A549 (cell line): ENCODE measurements at regions not wholly inside any gene's neighbourhood (a gene's known extent, or its start where the extent isn't known, plus 50 kb on each side); places are given as distances from the start of the nearest gene placed in this dataset.

Source experiments
- ATAC-seq, 2 experiments: fragments of 200-7000 bp in 1 of 2; fragments of >200 bp in 1 of 2; cut with Nextera tagmentation in 1 of 2; cut with Tn5 transposase in 1 of 2; 3 replicates each; pipeline versions ENCODE4 v1.8.0 to v1.9.1; 2018 to 2020; ENCODE audit warnings: mild to moderate bottlenecking in 1 of 2, moderate library complexity in 1 of 2
- CTCF ChIA-PET: fragments of 300-600 bp; sonication (Branson Sonifier 250); formaldehyde crosslinking; extraction: SDS; loops from one replicate; lab custom pipeline; 2021; ENCODE audit warnings: antibody characterized with exemption, inconsistent platforms; lab: Yijun Ruan, JAX
- POLR2A ChIA-PET: fragments of 350-600 bp; formaldehyde crosslinking; extraction: SDS; loops from one replicate; lab custom pipeline; 2021; ENCODE audit warnings: antibody characterized with exemption, inconsistent platforms; lab: Yijun Ruan, JAX
- DNase-seq, 2 experiments: peaks; one replicate each; pipeline versions ENCODE4 v3.0.0 to v3.0.0-alpha.2; 2011 to 2016; ENCODE audit warnings: low read depth in 1 of 2, low spot score in 1 of 2
- FAIRE-seq: peaks from 2 replicates; lab custom pipeline; 2011; peaks lifted over from hg19 to GRCh38; lab: Jason Lieb, UNC
- H3K27ac ChIP-seq, 2 experiments: fragments of >200 bp; sonication (Bioruptor Twin); formaldehyde crosslinking; 3 replicates each; pipeline ENCODE4 v1.5.1; 2016 to 2017
- H3K4me1 ChIP-seq: fragments of >200 bp; sonication (Bioruptor Twin); formaldehyde crosslinking; 3 replicates; pipeline ENCODE4 v1.6.1; 2016
- H3K4me2 ChIP-seq: fragments of >200 bp; sonication (Bioruptor Twin); formaldehyde crosslinking; 3 replicates; pipeline ENCODE4 v1.6.1; 2016
- H3K4me3 ChIP-seq: fragments of >200 bp; sonication (Bioruptor Twin); formaldehyde crosslinking; 3 replicates; pipeline ENCODE4 v1.5.1; 2016
- H3K9me3 ChIP-seq: fragments of >200 bp; sonication (Bioruptor Twin); formaldehyde crosslinking; 3 replicates; pipeline ENCODE4 v1.6.1; 2016
- ATOH8 ChIP-seq: fragments of 250-450 bp; sonication (Bioruptor Pico); IDR thresholded peaks from 2 replicates; pipeline ENCODE4 v1.5.0; 2020; ENCODE audit warnings: low read depth, mild to moderate bottlenecking, moderate library complexity
- CBX8 ChIP-seq: fragments of 200-600 bp; sonication (generic); IDR thresholded peaks from 2 replicates; pipeline ENCODE4 v1.6.1; 2016
- CHD2 ChIP-seq: fragments of 150-350 bp; IDR thresholded peaks from 2 replicates; pipeline ENCODE4 v1.6.1; 2014; ENCODE audit warnings: low read length; ENCODE audit not compliant: partially characterized antibody
- ELK1 ChIP-seq: fragments of 150-350 bp; IDR thresholded peaks from 2 replicates; pipeline ENCODE4 v1.6.1; 2014; ENCODE audit warnings: low read depth, mild to moderate bottlenecking, low read length
- FOXS1 ChIP-seq: fragments of 250-450 bp; sonication (Bioruptor Pico); IDR thresholded peaks from 2 replicates; pipeline ENCODE4 v1.5.0; 2020; ENCODE audit warnings: mild to moderate bottlenecking, moderate library complexity
- HES2 ChIP-seq: fragments of >200 bp; sonication (Bioruptor Twin); formaldehyde crosslinking; IDR thresholded peaks from 2 replicates; pipeline ENCODE4 v1.6.1; 2016
- HEYL ChIP-seq: fragments of 250-450 bp; sonication (Bioruptor Pico); IDR thresholded peaks from 2 replicates; pipeline ENCODE4 v1.8.0; 2021; ENCODE audit warnings: mild to moderate bottlenecking, moderate library complexity
- HMGXB4 ChIP-seq: fragments of 250-450 bp; sonication (Bioruptor Pico); IDR thresholded peaks from 2 replicates; pipeline ENCODE4 v1.5.0; 2021; ENCODE audit warnings: mild to moderate bottlenecking, moderate library complexity, borderline replicate concordance
- JUN ChIP-seq, 2 experiments: fragments of >200 bp; sonication (Bioruptor Twin); formaldehyde crosslinking; IDR thresholded peaks; 2 replicates in 1 of 2; 3 replicates in 1 of 2; pipeline ENCODE4 v1.6.1; 2016 to 2017
- MAX ChIP-seq: IDR thresholded peaks from 2 replicates; pipeline ENCODE4 v1.6.1; 2012
- NR3C1 ChIP-seq: fragments of >200 bp; sonication (Bioruptor Twin); formaldehyde crosslinking; IDR thresholded peaks from 3 replicates; pipeline ENCODE4 v1.6.1; 2017
- RAD21 ChIP-seq, 2 experiments: fragments of >200 bp in 1 of 2; sonication (Bioruptor Twin) in 1 of 2; formaldehyde crosslinking in 1 of 2; IDR thresholded peaks in 1 of 2; conservative IDR thresholded peaks in 1 of 2; 2 replicates in 1 of 2; 3 replicates in 1 of 2; pipeline ENCODE4 v1.6.1; 2012 to 2018; ENCODE audit warnings: inconsistent platforms in 1 of 2
- RARB ChIP-seq: fragments of 250-450 bp; sonication (Bioruptor Pico); IDR thresholded peaks from 2 replicates; pipeline ENCODE4 v1.8.0; 2021; ENCODE audit warnings: mild to moderate bottlenecking, moderate library complexity
- RCOR1 ChIP-seq: fragments of 150-350 bp; IDR thresholded peaks from 2 replicates; pipeline ENCODE4 v1.6.1; 2014; ENCODE audit warnings: antibody characterized with exemption, low read length, low read depth
- RNF2 ChIP-seq: fragments of 200-600 bp; sonication (generic); IDR thresholded peaks from 2 replicates; pipeline ENCODE4 v1.6.1; 2016; ENCODE audit warnings: low read depth, mild to moderate bottlenecking, antibody characterized with exemption, moderate library complexity, borderline replicate concordance
- SMC3 ChIP-seq: fragments of >200 bp; sonication (Bioruptor Twin); formaldehyde crosslinking; IDR thresholded peaks from 3 replicates; pipeline ENCODE4 v1.6.1; 2018; ENCODE audit warnings: inconsistent platforms
- TFCP2L1 ChIP-seq: fragments of 250-450 bp; sonication (Bioruptor Pico); IDR thresholded peaks from 2 replicates; pipeline ENCODE4 v1.5.0; 2021; ENCODE audit warnings: mild to moderate bottlenecking
- ZC3H11A ChIP-seq: fragments of 450-650 bp; IDR thresholded peaks from 2 replicates; pipeline ENCODE4 v1.6.1; 2014; ENCODE audit warnings: antibody characterized with exemption, mild to moderate bottlenecking
- ZFP36 ChIP-seq: fragments of 450-650 bp; IDR thresholded peaks from 2 replicates; pipeline ENCODE4 v1.6.1; 2014; ENCODE audit warnings: borderline replicate concordance; ENCODE audit not compliant: partially characterized antibody
- ZNF302 ChIP-seq: fragments of 250-450 bp; sonication (Bioruptor Pico); IDR thresholded peaks from 2 replicates; pipeline ENCODE4 v1.9.0; 2021; ENCODE audit warnings: inconsistent platforms, mild to moderate bottlenecking, moderate library complexity
- WGBS: methylation state at CpG from one replicate; pipeline ENCODE4 v1.1.6; 2017; ENCODE audit errors: missing lambda C conversion rate; 5-methylcytosine and 5-hydroxymethylcytosine counted together

- ChIA-PET POLR2A (no interaction called here), CTCF (no interaction called here)
- ATAC-seq (no peak), DNase-seq (no peak), FAIRE-seq (no peak)
- Histone ChIP-seq H3K9me3 (0 out of 3 replicates have a peak, but pooled peaks cover 5% of the 10 kb centered on the region), H3K4me3 (no peak overlapping the region), H3K27ac (no peak overlapping the region), H3K4me2 (no peak overlapping the region), H3K4me1 (no peaks in the 10 kb centered on the region)
- WGBS: 75% methylated on average over 1 of the region's 1 CpG
- no peak for TF ChIP-seq HEYL (CRISPR knock-in tag)
- no peak for TF ChIP-seq ZFP36
- TF ChIP-seq MAX: no peak
- TF ChIP-seq NR3C1: no peak
- no peak for TF ChIP-seq JUN (IDR thresholded peaks at IDR 0.05)
- no peak for TF ChIP-seq ZC3H11A
- no peak for TF ChIP-seq ELK1
- TF ChIP-seq HES2: no peak
- no peak for TF ChIP-seq HMGXB4 (CRISPR knock-in tag)
- no peak for TF ChIP-seq SMC3
- no peak for TF ChIP-seq RARB (CRISPR knock-in tag)
- TF ChIP-seq RAD21 (conservative IDR thresholded peaks at IDR 0.05 in 1 of 2, IDR thresholded peaks at IDR 0.05 in 1 of 2): no peak
- no peak for TF ChIP-seq CHD2
Measured at GRCh38 chr13:44074611-44075010, 194.9 kb downstream of the LACC1 start.

- no peak overlapping the region for H3K27ac ChIP-seq
- H3K4me3 ChIP-seq: no peak overlapping the region
- CTCF ChIA-PET: no interaction called here
- no peak overlapping the region for H3K4me2 ChIP-seq
- WGBS: 63% methylated on average over 2 of the region's 2 CpGs
- FAIRE-seq: no peak
- no peak for DNase-seq
- TF ChIP-seq RARB (CRISPR knock-in tag): no peak
- TF ChIP-seq TFCP2L1 (CRISPR knock-in tag): no peak
- TF ChIP-seq, all 56 proteins: peak for 0
- Histone ChIP-seq H3K4me1 (no peaks in the 10 kb centered on the region), H3K9me3 (0 out of 3 replicates have a peak, but pooled peaks cover 3% of the 10 kb centered on the region)
- POLR2A ChIA-PET: no interaction called here
- no peak for ATAC-seq
Measured at GRCh38 chr13:44075113-44075512, 195.4 kb downstream of the LACC1 start.

- DNase-seq (no peak), ATAC-seq (no peak), FAIRE-seq (no peak)
- TF ChIP-seq CBX8: no peak
- no peak for TF ChIP-seq ELK1
- no peak for TF ChIP-seq ZNF302 (CRISPR knock-in tag)
- no peak for TF ChIP-seq RCOR1
- no peak for TF ChIP-seq JUN (IDR thresholded peaks at IDR 0.05)
- no peak for TF ChIP-seq ATOH8 (CRISPR knock-in tag)
- TF ChIP-seq FOXS1 (CRISPR knock-in tag): no peak
- no peak for TF ChIP-seq RNF2
- Histone ChIP-seq H3K4me1 (no peaks in the 10 kb centered on the region), H3K4me2 (no peak overlapping the region), H3K27ac (no peak overlapping the region), H3K9me3 (no peaks in the 10 kb centered on the region), H3K4me3 (no peak overlapping the region)
- ChIA-PET CTCF (no interaction called here), POLR2A (no interaction called here)
- 78% methylated on average over 5 of the region's 5 CpGs for WGBS
Measured at GRCh38 chr13:44078806-44079376, 199.2 kb downstream of the LACC1 start.
